Erythroblast (primary cell): ENCODE measurements at regions not wholly inside any gene's neighbourhood (a gene's known extent, or its start where the extent isn't known, plus 50 kb on each side); places are given as distances from the start of the nearest gene placed in this dataset.

Source experiments
- GATA1 ChIP-seq: IDR thresholded peaks from 2 replicates; pipeline ENCODE4 v1.6.1; 2011; ENCODE audit warnings: low read depth, mild to moderate bottlenecking, control low read depth, low read length, moderate library complexity
- POLR2A ChIP-seq: IDR thresholded peaks from 2 replicates; pipeline ENCODE4 v1.6.1; 2011; ENCODE audit warnings: mild to moderate bottlenecking, low read length

- TF ChIP-seq POLR2A (no peak), GATA1 (no peak)
Measured at GRCh38 chr11:29353833-29354232, 663.0 kb downstream of the KCNA4 start.
